ENCODE measurements at regions not wholly inside any gene's neighbourhood (a gene's known extent, or its start where the extent isn't known, plus 50 kb on each side); places are given as distances from the start of the nearest gene placed in this dataset.

GRCh38 chr2:8614646-8615045, 67.2 kb upstream of the ID2 start:
- Mint-ChIP-seq H3K4me1 (ENCODE audit: unreplicated experiment) (peaks cover 21% of the 10 kb centered on the region), H3K27me3 (no peaks in the 10 kb centered on the region), H3K27ac (no peak overlapping the region), H3K36me3 (no peaks in the 10 kb centered on the region), H3K9me3 (peaks cover 11% of the 10 kb centered on the region), H3K4me3 (no peak overlapping the region)
- no peak for DNase-seq (ENCODE audit: extremely low spot score, unreplicated experiment)
- no peak for TF ChIP-seq CTCF (conservative IDR thresholded peaks at IDR 0.05)

GRCh38 chr2:8615252-8615575, 66.6 kb upstream of the ID2 start:
- TF ChIP-seq CTCF (conservative IDR thresholded peaks at IDR 0.05) = no peak
- no peak overlapping the region for H3K27ac Mint-ChIP-seq
- peaks cover 15% of the 10 kb centered on the region for H3K9me3 Mint-ChIP-seq

GRCh38 chr2:8615576-8616281, 66.1 kb upstream of the ID2 start:
- Mint-ChIP-seq H3K4me3 (no peak overlapping the region), H3K4me1 (ENCODE audit: unreplicated experiment) (peaks cover 16% of the 10 kb centered on the region), H3K27ac (no peak overlapping the region), H3K36me3 (no peaks in the 10 kb centered on the region), H3K27me3 (no peaks in the 10 kb centered on the region), H3K9me3 (peaks cover 14% of the 10 kb centered on the region)
- no peak for TF ChIP-seq CTCF (conservative IDR thresholded peaks at IDR 0.05)
- DNase-seq (ENCODE audit: extremely low spot score, unreplicated experiment) = no peak

More at GRCh38 chr2:8615252-8615575, 66.6 kb upstream of the ID2 start:
- no peak overlapping the region for H3K4me3 Mint-ChIP-seq
- H3K4me1 Mint-ChIP-seq (ENCODE audit: unreplicated experiment) = peaks cover 16% of the 10 kb centered on the region
- no peak for DNase-seq (ENCODE audit: extremely low spot score, unreplicated experiment)
- H3K36me3 Mint-ChIP-seq = no peaks in the 10 kb centered on the region
- H3K27me3 Mint-ChIP-seq = no peaks in the 10 kb centered on the region

GRCh38 chr2:8617048-8617447, 64.8 kb upstream of the ID2 start:
- H3K4me1 Mint-ChIP-seq (ENCODE audit: unreplicated experiment) = peaks cover 17% of the 10 kb centered on the region
- H3K36me3 Mint-ChIP-seq = peaks cover 4% of the 10 kb centered on the region
- DNase-seq (ENCODE audit: extremely low spot score, unreplicated experiment) = no peak
- H3K4me3 Mint-ChIP-seq = no peak overlapping the region
- no peak overlapping the region for H3K27ac Mint-ChIP-seq
- H3K27me3 Mint-ChIP-seq = no peaks in the 10 kb centered on the region
- TF ChIP-seq CTCF (conservative IDR thresholded peaks at IDR 0.05) = no peak
- peaks cover 10% of the 10 kb centered on the region for H3K9me3 Mint-ChIP-seq

- Mint-ChIP-seq H3K4me1 (ENCODE audit: unreplicated experiment) (peaks cover 20% of the 10 kb centered on the region), H3K4me3 (no peak overlapping the region), H3K9me3 (peaks cover 10% of the 10 kb centered on the region), H3K27me3 (no peaks in the 10 kb centered on the region), H3K36me3 (peaks cover 4% of the 10 kb centered on the region), H3K27ac (no peak overlapping the region)
- no peak for TF ChIP-seq CTCF (conservative IDR thresholded peaks at IDR 0.05)
- no peak for DNase-seq (ENCODE audit: extremely low spot score, unreplicated experiment)
Measured at GRCh38 chr2:8617590-8617989, 64.3 kb upstream of the ID2 start.

- H3K27ac Mint-ChIP-seq = no peak overlapping the region
- peaks cover 10% of the 10 kb centered on the region for H3K9me3 Mint-ChIP-seq
- DNase-seq (ENCODE audit: extremely low spot score, unreplicated experiment) = no peak
- peaks cover 4% of the 10 kb centered on the region for H3K36me3 Mint-ChIP-seq
- no peak overlapping the region for H3K4me3 Mint-ChIP-seq
- peaks cover 27% of the 10 kb centered on the region for H3K4me1 Mint-ChIP-seq (ENCODE audit: unreplicated experiment)
- no peak for TF ChIP-seq CTCF (conservative IDR thresholded peaks at IDR 0.05)
- no peaks in the 10 kb centered on the region for H3K27me3 Mint-ChIP-seq
Measured at GRCh38 chr2:8619071-8619470, 62.8 kb upstream of the ID2 start.

Measured in type B pancreatic cell (in vitro differentiated cells).